HepG2 (cell line): ENCODE measurements at regions not wholly inside any gene's neighbourhood (a gene's known extent, or its start where the extent isn't known, plus 50 kb on each side); places are given as distances from the start of the nearest gene placed in this dataset.

Experiments
- CBX2 ChIP-seq, 2 experiments: fragments of 200-600 bp in 1 of 2; sonication (generic); formaldehyde crosslinking in 1 of 2; IDR thresholded peaks; 2 replicates each; pipeline versions ENCODE4 v1.7.0 to v1.8.1; 2018 to 2022; ENCODE audit warnings: low read depth in 2 of 2, low read length in 1 of 2, mild to moderate bottlenecking in 1 of 2, missing genetic modification reagents in 1 of 2
- CHD4 ChIP-seq: fragments of 200-600 bp; sonication (generic); IDR thresholded peaks from 2 replicates; pipeline ENCODE4 v1.7.0; 2017; ENCODE audit warnings: mild to moderate bottlenecking, low read length, borderline replicate concordance
- EZH2 ChIP-seq: conservative IDR thresholded peaks from 2 replicates; pipeline ENCODE4 v1.6.1; 2012; ENCODE audit warnings: mild to moderate bottlenecking, low read depth, low read length, moderate library complexity
- PPARG ChIP-seq: conservative IDR thresholded peaks from 2 replicates; pipeline ENCODE4 v1.6.1; 2016; ENCODE audit warnings: missing biosample characterization, missing genetic modification reagents
- SP1 ChIP-seq, 2 experiments: fragments of 450-650 bp in 1 of 2; sonication (generic) in 1 of 2; formaldehyde crosslinking in 1 of 2; IDR thresholded peaks; 2 replicates each; pipeline versions ENCODE4 v1.4.0 to v1.6.1; 2016 to 2020; ENCODE audit warnings: missing genetic modification reagents in 1 of 2
- U2AF1 ChIP-seq: fragments of 200-400 bp; formaldehyde crosslinking; optimal IDR thresholded peaks from 2 replicates; pipeline ENCODE3; 2017; ENCODE audit warnings: mild to moderate bottlenecking, low read depth, low read length
- ZNF24 ChIP-seq: fragments of 450-650 bp; IDR thresholded peaks from 2 replicates; pipeline ENCODE4 v1.6.1; 2017; ENCODE audit warnings: antibody characterized with exemption, mild to moderate bottlenecking
- ZNF274 ChIP-seq: sonication (generic); formaldehyde crosslinking; IDR thresholded peaks from 2 replicates; pipeline ENCODE4 v1.5.1; 2020; ENCODE audit warnings: mild to moderate bottlenecking, missing genetic modification reagents
- TF ChIP-seq, protein P1 (sequence below): sonication (generic); formaldehyde crosslinking; IDR thresholded peaks from 2 replicates; pipeline ENCODE4 v1.5.0; 2020; ENCODE audit warnings: missing genetic modification reagents
- TF ChIP-seq, protein P2 (sequence below): sonication (generic); formaldehyde crosslinking; IDR thresholded peaks from 2 replicates; pipeline ENCODE4 v1.5.0; 2020; ENCODE audit warnings: mild to moderate bottlenecking, missing genetic modification reagents, moderate library complexity

DNA sequence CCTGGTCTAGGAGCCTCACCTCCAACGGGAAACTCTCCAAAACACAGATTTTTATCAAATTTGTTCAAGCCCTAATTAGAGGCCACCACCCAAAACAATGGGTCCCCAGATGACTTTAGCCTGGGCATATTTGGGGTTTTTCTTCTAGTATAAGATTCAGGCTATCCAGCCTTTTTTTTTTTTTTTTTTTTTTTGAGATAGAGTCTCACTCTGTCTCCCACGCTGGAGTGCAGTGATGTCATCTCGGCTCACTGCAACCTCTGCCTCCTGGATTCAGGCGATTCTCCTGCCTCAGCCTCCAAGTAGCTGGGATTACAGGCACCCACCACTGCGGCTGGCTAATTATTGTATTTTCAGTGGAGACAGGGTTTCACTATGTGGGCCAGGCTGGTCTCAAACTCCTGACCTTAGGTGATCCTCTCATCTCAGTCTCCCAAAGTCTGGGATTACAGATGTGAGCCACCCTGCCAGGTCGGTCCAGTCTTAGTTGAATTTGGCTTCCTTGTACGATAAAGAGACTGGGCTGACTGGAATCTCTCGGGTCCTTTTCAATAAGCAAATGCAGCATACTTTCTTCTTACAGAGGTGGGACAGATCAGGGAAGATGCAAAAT lies 91.4 kb upstream of the KLF6 start:
- TF ChIP-seq EZH2 (no peak), ZNF274 (CRISPR knock-in tag) (no peak), CBX2 (IDR thresholded peaks at IDR 0.05; ENCODE audit: low read depth, low read length) (no peak), CBX2 (CRISPR knock-in tag; IDR thresholded peaks at IDR 0.05; ENCODE audit: low read depth) (no peak), SP1 (IDR thresholded peaks at IDR 0.05) (no peak), SP1 (CRISPR knock-in tag; IDR thresholded peaks at IDR 0.05) (no peak), ZNF24 (no peak), PPARG (CRISPR knock-in tag) (no peak), U2AF1 (no peak), CHD4 (no peak)
- TF ChIP-seq, protein P1, sequence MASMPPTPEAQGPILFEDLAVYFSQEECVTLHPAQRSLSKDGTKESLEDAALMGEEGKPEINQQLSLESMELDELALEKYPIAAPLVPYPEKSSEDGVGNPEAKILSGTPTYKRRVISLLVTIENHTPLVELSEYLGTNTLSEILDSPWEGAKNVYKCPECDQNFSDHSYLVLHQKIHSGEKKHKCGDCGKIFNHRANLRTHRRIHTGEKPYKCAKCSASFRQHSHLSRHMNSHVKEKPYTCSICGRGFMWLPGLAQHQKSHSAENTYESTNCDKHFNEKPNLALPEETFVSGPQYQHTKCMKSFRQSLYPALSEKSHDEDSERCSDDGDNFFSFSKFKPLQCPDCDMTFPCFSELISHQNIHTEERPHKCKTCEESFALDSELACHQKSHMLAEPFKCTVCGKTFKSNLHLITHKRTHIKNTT (CRISPR knock-in tag) = no peak
- TF ChIP-seq, protein P2, sequence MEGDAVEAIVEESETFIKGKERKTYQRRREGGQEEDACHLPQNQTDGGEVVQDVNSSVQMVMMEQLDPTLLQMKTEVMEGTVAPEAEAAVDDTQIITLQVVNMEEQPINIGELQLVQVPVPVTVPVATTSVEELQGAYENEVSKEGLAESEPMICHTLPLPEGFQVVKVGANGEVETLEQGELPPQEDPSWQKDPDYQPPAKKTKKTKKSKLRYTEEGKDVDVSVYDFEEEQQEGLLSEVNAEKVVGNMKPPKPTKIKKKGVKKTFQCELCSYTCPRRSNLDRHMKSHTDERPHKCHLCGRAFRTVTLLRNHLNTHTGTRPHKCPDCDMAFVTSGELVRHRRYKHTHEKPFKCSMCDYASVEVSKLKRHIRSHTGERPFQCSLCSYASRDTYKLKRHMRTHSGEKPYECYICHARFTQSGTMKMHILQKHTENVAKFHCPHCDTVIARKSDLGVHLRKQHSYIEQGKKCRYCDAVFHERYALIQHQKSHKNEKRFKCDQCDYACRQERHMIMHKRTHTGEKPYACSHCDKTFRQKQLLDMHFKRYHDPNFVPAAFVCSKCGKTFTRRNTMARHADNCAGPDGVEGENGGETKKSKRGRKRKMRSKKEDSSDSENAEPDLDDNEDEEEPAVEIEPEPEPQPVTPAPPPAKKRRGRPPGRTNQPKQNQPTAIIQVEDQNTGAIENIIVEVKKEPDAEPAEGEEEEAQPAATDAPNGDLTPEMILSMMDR (CRISPR knock-in tag) = no peak
